CD8-positive, alpha-beta memory T cell (primary cell): ENCODE measurements at regions not wholly inside any gene's neighbourhood (a gene's known extent, or its start where the extent isn't known, plus 50 kb on each side); places are given as distances from the start of the nearest gene placed in this dataset.

Experiments used
- CTCF ChIA-PET: fragments of 350-600 bp; sonication (Branson Sonifier 250); formaldehyde crosslinking; loops from one replicate; lab custom pipeline; 2021; ENCODE audit warnings: antibody characterized with exemption; lab: Charles Lee
- POLR2A ChIA-PET: fragments of 350-600 bp; sonication (Branson Sonifier 250); formaldehyde crosslinking; loops from one replicate; lab custom pipeline; 2021; ENCODE audit warnings: antibody characterized with exemption; lab: Charles Lee
- DNase-seq, 5 donors: peaks; one replicate each; pipeline versions ENCODE4 v3.0.0 to v3.0.0-alpha.2; 2020 to 2022; ENCODE audit warnings: mixed read lengths in 1 of 5
- H3K27ac ChIP-seq: one replicate; pipeline ENCODE4 v1.7.0; 2013; ENCODE audit warnings: low read depth, mild to moderate bottlenecking, low read length, moderate library complexity
- H3K27me3 ChIP-seq: 2 replicates; pipeline ENCODE4 v1.7.0; 2013; ENCODE audit warnings: low read length, mild to moderate bottlenecking; ENCODE audit not compliant: insufficient read depth, poor library complexity, severe bottlenecking
- H3K36me3 ChIP-seq: 2 replicates; pipeline ENCODE4 v1.7.0; 2013; ENCODE audit warnings: mild to moderate bottlenecking, low read length, moderate library complexity; ENCODE audit not compliant: insufficient read depth
- H3K4me1 ChIP-seq: 2 replicates; pipeline ENCODE4 v1.7.0; 2013; ENCODE audit warnings: mild to moderate bottlenecking, low read length, moderate library complexity; ENCODE audit not compliant: insufficient read depth
- H3K4me3 ChIP-seq: 2 replicates; pipeline ENCODE4 v1.7.0; 2013; ENCODE audit warnings: mild to moderate bottlenecking, low read length
- H3K9me3 ChIP-seq: 2 replicates; pipeline ENCODE4 v1.7.0; 2013; ENCODE audit warnings: mild to moderate bottlenecking, low read length
- H3K27ac Mint-ChIP-seq, 8 donors: one replicate each; pipeline ENCODE4 v1.8.0; 2020 to 2021; ENCODE audit warnings: mixed read lengths in 8 of 8, mild to moderate bottlenecking in 6 of 8, inconsistent platforms in 3 of 8, moderate library complexity in 3 of 8
- H3K27me3 Mint-ChIP-seq, 2 donors: one replicate each; pipeline ENCODE4 v1.8.0; 2020 to 2021; ENCODE audit warnings: mixed read lengths in 2 of 2, mild to moderate bottlenecking in 1 of 2, moderate library complexity in 1 of 2
- H3K36me3 Mint-ChIP-seq, 3 donors: one replicate each; pipeline ENCODE4 v1.8.0; 2020 to 2021; ENCODE audit warnings: mixed read lengths in 3 of 3, inconsistent platforms in 1 of 3, mild to moderate bottlenecking in 1 of 3
- H3K4me1 Mint-ChIP-seq, 3 donors: one replicate each; pipeline ENCODE4 v1.8.0; 2020 to 2021; ENCODE audit warnings: mixed read lengths in 3 of 3, inconsistent platforms in 1 of 3, mild to moderate bottlenecking in 1 of 3
- H3K4me3 Mint-ChIP-seq, 7 donors: one replicate each; pipeline ENCODE4 v1.8.0; 2020 to 2021; ENCODE audit warnings: mixed read lengths in 7 of 7, mild to moderate bottlenecking in 6 of 7, moderate library complexity in 4 of 7, inconsistent platforms in 2 of 7
- H3K9me3 Mint-ChIP-seq, 5 donors: one replicate each; pipeline ENCODE4 v1.8.0; 2020 to 2022; ENCODE audit warnings: mixed read lengths in 5 of 5, mild to moderate bottlenecking in 3 of 5, moderate library complexity in 2 of 5, inconsistent platforms in 1 of 5

DNA sequence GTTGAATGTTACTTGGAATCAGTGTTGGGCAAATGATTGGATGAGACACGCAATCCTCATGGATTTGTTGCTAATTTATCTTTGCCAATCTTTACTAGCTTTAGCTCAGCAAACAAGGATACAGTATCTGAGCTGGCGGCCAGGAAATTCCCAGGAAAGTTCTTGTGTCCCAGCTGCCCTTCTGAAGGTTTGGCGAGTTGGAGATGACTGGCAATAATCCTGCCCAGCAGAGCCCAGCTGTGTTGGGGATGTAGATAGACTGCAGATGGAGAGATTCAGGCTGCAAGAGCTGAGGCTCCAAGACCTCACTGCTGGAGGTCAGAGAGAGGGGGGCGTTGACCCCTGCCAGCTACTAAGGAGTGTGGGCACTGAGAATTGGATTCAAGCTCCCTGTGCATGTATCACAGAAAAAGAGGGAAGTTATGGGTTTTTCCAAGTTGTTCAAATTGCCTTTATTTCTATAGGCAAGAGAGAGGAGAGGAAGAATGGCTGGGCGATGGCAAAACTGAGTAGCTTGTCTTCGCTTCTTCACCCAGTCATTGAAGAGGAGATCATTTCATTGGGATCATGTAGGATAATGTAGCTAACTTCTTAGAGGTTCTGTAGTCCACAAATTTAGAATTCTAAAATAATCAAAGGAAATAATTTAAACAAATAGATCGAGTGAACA, 506.8 kb upstream of the LRATD1 start:
- H3K4me1 Mint-ChIP-seq = no peaks in the 10 kb centered on the region
- DNase-seq = no peak
- no peaks in the 10 kb centered on the region for H3K36me3 ChIP-seq
- no peaks in the 10 kb centered on the region for H3K27me3 ChIP-seq
- no peak overlapping the region for H3K4me3 ChIP-seq
- no peak overlapping the region for H3K27ac ChIP-seq
- H3K9me3 ChIP-seq = no peaks in the 10 kb centered on the region
- POLR2A ChIA-PET = no interaction called here
- no peak overlapping the region for H3K4me3 Mint-ChIP-seq
- H3K27ac Mint-ChIP-seq = no peak overlapping the region
- H3K4me1 ChIP-seq = no peaks in the 10 kb centered on the region
- CTCF ChIA-PET = no interaction called here
- H3K9me3 Mint-ChIP-seq = peaks cover 0 to 30% (median 7%) of the 10 kb centered on the region in 5 donors
- no peaks in the 10 kb centered on the region for H3K27me3 Mint-ChIP-seq
- no peaks in the 10 kb centered on the region for H3K36me3 Mint-ChIP-seq

DNA sequence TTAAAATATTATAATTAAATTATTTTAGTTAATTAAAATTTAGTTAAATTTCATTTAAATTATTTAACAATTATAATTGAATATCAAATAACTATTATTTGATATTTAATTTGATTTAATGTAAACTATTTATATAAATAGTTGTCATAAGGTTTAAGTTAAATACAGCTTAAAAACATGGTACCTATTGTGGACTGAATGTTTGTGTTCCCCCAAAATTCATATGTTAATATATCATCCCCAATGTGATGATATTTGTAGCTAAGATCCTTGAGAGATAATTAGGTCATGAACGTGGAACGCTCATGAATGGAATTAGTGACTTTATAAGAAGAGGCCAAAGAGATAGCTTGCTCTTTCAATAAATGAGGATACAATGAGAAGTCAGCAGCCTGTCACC, 505.7 kb upstream of the LRATD1 start:
- no peaks in the 10 kb centered on the region for H3K36me3 ChIP-seq
- POLR2A ChIA-PET = no interaction called here
- H3K4me1 Mint-ChIP-seq = no peaks in the 10 kb centered on the region
- H3K4me3 Mint-ChIP-seq = no peak overlapping the region
- no peaks in the 10 kb centered on the region for H3K4me1 ChIP-seq
- no peak overlapping the region for H3K27ac Mint-ChIP-seq
- DNase-seq = no peak
- no peak overlapping the region for H3K27ac ChIP-seq
- H3K27me3 Mint-ChIP-seq = no peaks in the 10 kb centered on the region
- H3K36me3 Mint-ChIP-seq = no peaks in the 10 kb centered on the region
- no peaks in the 10 kb centered on the region for H3K9me3 ChIP-seq
- H3K27me3 ChIP-seq = no peaks in the 10 kb centered on the region
- CTCF ChIA-PET = no interaction called here
- peaks cover 0 to 21% (median 7%) of the 10 kb centered on the region in 5 donors for H3K9me3 Mint-ChIP-seq
- H3K4me3 ChIP-seq = no peak overlapping the region

DNA sequence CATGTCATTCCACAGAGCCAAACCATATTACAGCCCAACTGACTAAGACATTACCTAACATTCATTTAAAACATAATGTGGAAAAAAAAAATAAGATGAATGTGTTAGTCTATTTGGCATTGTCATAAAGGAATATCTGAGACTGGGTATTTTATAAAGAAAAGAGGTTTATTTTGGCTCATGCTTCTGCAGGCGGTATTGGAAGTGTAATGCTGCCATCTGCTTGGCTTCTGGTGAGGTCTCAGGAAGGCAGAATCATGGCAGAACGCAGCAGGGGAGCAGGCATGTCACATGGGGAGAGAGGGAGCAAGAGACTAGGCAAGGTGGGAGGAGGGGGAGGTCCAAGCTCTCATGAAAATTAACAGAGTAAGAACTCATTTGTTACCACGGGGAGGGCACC, 504.8 kb upstream of the LRATD1 start:
- no peaks in the 10 kb centered on the region for H3K27me3 ChIP-seq
- peaks cover 0 to 13% (median 8%) of the 10 kb centered on the region in 5 donors for H3K9me3 Mint-ChIP-seq
- H3K4me1 ChIP-seq = no peaks in the 10 kb centered on the region
- ChIA-PET POLR2A (no interaction called here), CTCF (no interaction called here)
- H3K36me3 ChIP-seq = no peaks in the 10 kb centered on the region
- no peaks in the 10 kb centered on the region for H3K36me3 Mint-ChIP-seq
- H3K27ac Mint-ChIP-seq = no peak overlapping the region
- no peaks in the 10 kb centered on the region for H3K9me3 ChIP-seq
- no peaks in the 10 kb centered on the region for H3K4me1 Mint-ChIP-seq
- H3K27ac ChIP-seq = no peak overlapping the region
- H3K4me3 Mint-ChIP-seq = no peak overlapping the region
- no peaks in the 10 kb centered on the region for H3K27me3 Mint-ChIP-seq
- DNase-seq = no peak
- no peak overlapping the region for H3K4me3 ChIP-seq

DNA sequence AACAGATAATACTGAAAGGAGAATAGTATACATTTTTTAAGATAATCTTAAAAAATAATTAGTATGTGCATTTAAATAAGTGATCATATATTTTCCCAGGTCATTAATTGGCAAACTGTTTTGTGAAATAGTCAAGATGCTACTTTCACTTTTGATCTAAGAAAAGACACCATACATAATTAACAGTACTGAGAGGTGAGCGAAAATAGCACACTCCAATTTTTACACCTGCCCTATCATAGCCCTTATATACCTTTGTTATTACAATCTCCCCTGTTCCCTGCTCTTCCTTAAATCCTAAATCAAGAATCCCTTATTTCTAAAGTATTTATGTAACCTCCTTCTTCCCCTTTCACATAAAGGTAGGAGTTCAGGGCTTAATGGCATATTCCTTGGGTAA, 500.1 kb upstream of the LRATD1 start:
- no peaks in the 10 kb centered on the region for H3K4me1 Mint-ChIP-seq
- peaks cover 7 to 16% (median 10%) of the 10 kb centered on the region in 5 donors for H3K9me3 Mint-ChIP-seq
- H3K27ac Mint-ChIP-seq = no peak overlapping the region
- ChIA-PET POLR2A (no interaction called here), CTCF (no interaction called here)
- H3K27ac ChIP-seq = no peak overlapping the region
- H3K36me3 ChIP-seq = no peaks in the 10 kb centered on the region
- H3K9me3 ChIP-seq = no peaks in the 10 kb centered on the region
- no peaks in the 10 kb centered on the region for H3K27me3 Mint-ChIP-seq
- no peak overlapping the region for H3K4me3 ChIP-seq
- no peaks in the 10 kb centered on the region for H3K4me1 ChIP-seq
- no peak overlapping the region for H3K4me3 Mint-ChIP-seq
- no peaks in the 10 kb centered on the region for H3K27me3 ChIP-seq
- no peaks in the 10 kb centered on the region for H3K36me3 Mint-ChIP-seq
- no peak for DNase-seq

DNA sequence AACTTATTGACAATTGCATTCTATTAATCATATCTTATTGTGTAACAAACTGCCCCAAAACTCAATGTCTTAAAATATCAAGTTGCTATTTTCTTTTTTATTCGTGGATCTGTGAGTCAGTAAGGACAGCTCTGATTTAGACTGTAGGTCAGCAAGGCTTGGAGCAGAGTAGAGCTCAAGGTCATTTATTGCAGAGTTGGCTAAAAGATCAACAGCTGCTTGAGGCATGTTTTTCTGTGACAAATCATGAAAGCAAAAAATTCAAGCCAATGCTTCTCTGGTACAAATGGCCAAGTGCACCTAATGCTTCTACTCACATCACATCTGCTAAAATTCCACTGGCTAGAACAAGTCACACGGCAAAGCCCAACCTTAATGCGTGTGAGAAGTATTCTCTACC, 497.7 kb upstream of the LRATD1 start:
- CTCF ChIA-PET = no interaction called here
- no peaks in the 10 kb centered on the region for H3K36me3 Mint-ChIP-seq
- no peaks in the 10 kb centered on the region for H3K36me3 ChIP-seq
- H3K9me3 Mint-ChIP-seq = peaks cover 6 to 31% (median 9%) of the 10 kb centered on the region in 5 donors
- H3K27me3 Mint-ChIP-seq = no peaks in the 10 kb centered on the region
- no peaks in the 10 kb centered on the region for H3K4me1 ChIP-seq
- POLR2A ChIA-PET = no interaction called here
- no peaks in the 10 kb centered on the region for H3K9me3 ChIP-seq
- H3K27ac Mint-ChIP-seq = no peak overlapping the region
- H3K27ac ChIP-seq = no peak overlapping the region
- H3K4me1 Mint-ChIP-seq = no peaks in the 10 kb centered on the region
- no peak for DNase-seq
- no peak overlapping the region for H3K4me3 Mint-ChIP-seq
- H3K27me3 ChIP-seq = no peaks in the 10 kb centered on the region
- H3K4me3 ChIP-seq = no peak overlapping the region

DNA sequence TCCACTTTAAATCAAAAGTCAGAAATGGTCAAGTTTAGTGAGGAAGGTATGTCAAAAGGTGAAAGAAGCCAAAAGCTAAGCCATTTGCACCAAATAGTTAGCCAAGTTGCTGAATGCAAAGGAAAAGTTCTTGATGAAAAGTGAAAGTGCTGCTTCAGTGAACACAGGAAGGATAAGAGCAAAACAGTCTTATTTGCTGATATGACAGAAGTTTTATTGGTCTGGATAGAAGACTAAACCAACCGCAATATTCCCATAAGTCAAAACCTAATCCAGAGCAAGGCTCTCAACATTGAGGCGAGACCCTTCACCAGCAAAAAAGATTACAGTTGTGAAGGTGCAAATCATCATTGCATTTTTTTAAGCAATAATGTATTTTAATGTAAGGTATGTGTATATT, 496.5 kb upstream of the LRATD1 start:
- CTCF ChIA-PET = no interaction called here
- POLR2A ChIA-PET = no interaction called here
- H3K36me3 Mint-ChIP-seq = no peaks in the 10 kb centered on the region
- H3K9me3 Mint-ChIP-seq = peaks cover 6 to 26% (median 9%) of the 10 kb centered on the region in 5 donors
- H3K4me3 ChIP-seq = no peak overlapping the region
- H3K36me3 ChIP-seq = no peaks in the 10 kb centered on the region
- H3K4me3 Mint-ChIP-seq = no peak overlapping the region
- H3K27me3 Mint-ChIP-seq = no peaks in the 10 kb centered on the region
- no peaks in the 10 kb centered on the region for H3K27me3 ChIP-seq
- no peaks in the 10 kb centered on the region for H3K4me1 Mint-ChIP-seq
- H3K9me3 ChIP-seq = no peaks in the 10 kb centered on the region
- no peak overlapping the region for H3K27ac ChIP-seq
- H3K27ac Mint-ChIP-seq = no peak overlapping the region
- no peak for DNase-seq
- H3K4me1 ChIP-seq = no peaks in the 10 kb centered on the region

DNA sequence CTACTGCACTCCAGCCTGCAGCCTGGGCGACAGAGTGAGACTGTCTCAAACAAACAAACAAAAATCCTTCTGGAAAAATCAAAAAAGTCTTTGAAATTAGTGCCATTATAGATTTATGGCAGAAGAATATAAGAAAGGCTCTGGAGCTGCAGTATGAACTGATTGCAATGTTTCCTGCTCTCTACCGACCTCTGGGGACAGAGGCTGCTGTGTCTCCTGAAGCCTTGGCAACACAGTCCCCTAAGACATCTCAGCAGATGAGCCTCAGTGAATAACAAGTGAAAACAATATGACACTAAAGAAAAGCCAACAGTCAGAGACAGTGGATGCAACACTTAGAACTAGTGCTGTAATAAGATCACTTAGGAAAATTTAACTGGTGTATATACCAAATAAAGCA, 494.9 kb upstream of the LRATD1 start:
- DNase-seq = no peak
- Mint-ChIP-seq H3K4me1 (no peaks in the 10 kb centered on the region), H3K27me3 (no peaks in the 10 kb centered on the region), H3K36me3 (no peaks in the 10 kb centered on the region), H3K9me3 (peaks cover 7 to 26% (median 15%) of the 10 kb centered on the region in 5 donors), H3K27ac (no peak overlapping the region), H3K4me3 (no peak overlapping the region)
- no peak overlapping the region for H3K4me3 ChIP-seq
- no peaks in the 10 kb centered on the region for H3K4me1 ChIP-seq
- CTCF ChIA-PET = no interaction called here
- H3K27ac ChIP-seq = no peak overlapping the region
- no peaks in the 10 kb centered on the region for H3K9me3 ChIP-seq
- H3K27me3 ChIP-seq = no peaks in the 10 kb centered on the region
- no peaks in the 10 kb centered on the region for H3K36me3 ChIP-seq
- POLR2A ChIA-PET = no interaction called here

DNA sequence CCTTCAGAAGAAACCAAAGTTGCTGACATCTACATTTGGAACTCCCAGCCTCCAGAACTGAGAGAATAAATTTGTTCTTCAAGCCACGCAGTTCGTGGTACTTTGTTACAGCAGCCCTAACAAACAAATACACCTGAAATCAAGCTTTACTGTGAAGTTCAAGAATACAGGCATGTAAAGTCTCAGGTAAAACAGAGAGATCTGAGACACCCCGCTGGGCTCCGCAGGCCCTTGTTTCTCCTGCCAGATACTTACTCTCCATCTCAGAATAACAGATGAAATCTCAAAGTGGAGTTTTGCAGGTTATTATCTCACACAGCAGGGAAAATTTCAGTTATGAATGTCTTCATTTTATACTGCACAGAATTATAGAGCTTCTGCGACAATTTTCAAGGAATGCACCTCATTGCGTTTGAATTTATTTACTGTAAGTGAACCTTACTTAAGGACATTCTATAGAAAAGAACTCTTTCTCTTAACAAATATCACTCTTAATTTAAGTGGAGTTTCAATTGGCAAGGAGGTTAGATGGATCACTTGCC, 492.4 kb upstream of the LRATD1 start:
- no peak overlapping the region for H3K4me3 ChIP-seq
- no peaks in the 10 kb centered on the region for H3K27me3 ChIP-seq
- no peaks in the 10 kb centered on the region for H3K36me3 ChIP-seq
- POLR2A ChIA-PET = no interaction called here
- Mint-ChIP-seq H3K27me3 (no peaks in the 10 kb centered on the region), H3K27ac (no peak overlapping the region), H3K36me3 (no peaks in the 10 kb centered on the region), H3K9me3 (peaks cover 3 to 30% (median 14%) of the 10 kb centered on the region in 5 donors), H3K4me3 (no peak overlapping the region), H3K4me1 (no peaks in the 10 kb centered on the region)
- CTCF ChIA-PET = no interaction called here
- no peaks in the 10 kb centered on the region for H3K4me1 ChIP-seq
- no peaks in the 10 kb centered on the region for H3K9me3 ChIP-seq
- DNase-seq = no peak
- no peak overlapping the region for H3K27ac ChIP-seq
